Colonic mucosa (tissue), 4 donors: ENCODE measurements at regions not wholly inside any gene's neighbourhood (a gene's known extent, or its start where the extent isn't known, plus 50 kb on each side); places are given as distances from the start of the nearest gene placed in this dataset.

ENCODE experiments used
- DNase-seq: peaks from one replicate; pipeline ENCODE4 v3.0.0-alpha.2; 2020
- H3K27ac ChIP-seq: fragments of 200-600 bp; one replicate; pipeline ENCODE4 v1.8.0; 2021
- H3K27me3 ChIP-seq: fragments of 200-600 bp; one replicate; pipeline ENCODE4 v1.8.0; 2021
- H3K36me3 ChIP-seq: fragments of 200-600 bp; one replicate; pipeline ENCODE4 v1.8.0; 2021
- H3K4me1 ChIP-seq: fragments of 200-600 bp; one replicate; pipeline ENCODE4 v1.8.0; 2021; ENCODE audit warnings: mild to moderate bottlenecking
- H3K4me3 ChIP-seq: fragments of 200-600 bp; one replicate; pipeline ENCODE4 v1.8.0; 2021
- H3K9ac ChIP-seq, 2 donors: one replicate each; pipeline ENCODE4 v1.7.0; 2013; ENCODE audit warnings: control low read depth in 2 of 2, low read depth in 2 of 2, low read length in 2 of 2
- H3K9me3 ChIP-seq: fragments of 200-600 bp; one replicate; pipeline ENCODE4 v1.8.0; 2021
- CTCF ChIP-seq: fragments of 200-600 bp; IDR thresholded peaks from one replicate; pipeline ENCODE4 v1.8.0; 2022; ENCODE audit warnings: antibody characterized with exemption, mild to moderate bottlenecking
- intact Hi-C: fragments of 100-400 bp; cut with DNase I; formaldehyde crosslinking; loops from one replicate; pipeline ENCODE4 v1.14.1; 2022
- donor health status: healthy.
- donor health status: DM: no; HTN: no; CAD: no.
- donor health status: DM: no; HTN: no; CAD: no.

GRCh38 chr18:74023220-74023619 lies 124.4 kb downstream of the FBXO15 start:
- no peak for DNase-seq
- Histone ChIP-seq H3K36me3 (no peaks in the 10 kb centered on the region), H3K4me3 (no peak overlapping the region), H3K9ac (no peak overlapping the region), H3K27me3 (no peaks in the 10 kb centered on the region), H3K4me1 (no peaks in the 10 kb centered on the region), H3K9me3 (no peaks in the 10 kb centered on the region), H3K27ac (no peak overlapping the region)
- intact Hi-C loops: no loop called here
- TF ChIP-seq CTCF: no peak

GRCh38 chr18:74019864-74020263 lies 127.8 kb downstream of the FBXO15 start:
- Histone ChIP-seq H3K27ac (no peak overlapping the region), H3K36me3 (no peaks in the 10 kb centered on the region), H3K27me3 (no peaks in the 10 kb centered on the region), H3K9me3 (no peaks in the 10 kb centered on the region), H3K9ac (no peak overlapping the region), H3K4me3 (no peak overlapping the region), H3K4me1 (no peaks in the 10 kb centered on the region)
- intact Hi-C loops: no loop called here
- DNase-seq: no peak
- TF ChIP-seq CTCF: no peak

DNA sequence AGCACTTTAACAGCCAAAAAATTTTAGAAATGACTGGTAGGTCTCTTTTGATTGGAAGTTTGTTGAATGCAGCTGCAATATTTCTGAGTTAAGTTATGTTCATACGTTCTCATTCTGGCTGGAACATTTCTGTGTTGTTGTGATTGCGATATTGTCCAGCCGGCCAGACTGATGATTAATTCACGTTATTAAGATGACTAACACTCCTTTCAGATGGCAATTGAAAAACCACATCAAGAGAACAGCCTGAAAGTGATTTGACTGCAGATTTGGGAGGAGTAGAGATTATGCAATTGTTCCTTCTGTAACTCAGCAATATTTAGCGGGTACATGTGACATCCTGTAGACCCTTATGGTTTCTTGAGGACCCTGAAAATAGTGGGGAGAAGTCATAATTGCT lies 133.7 kb downstream of the FBXO15 start:
- TF ChIP-seq CTCF: no peak
- H3K9me3 ChIP-seq: no peaks in the 10 kb centered on the region
- H3K27me3 ChIP-seq: no peaks in the 10 kb centered on the region
- no peaks in the 10 kb centered on the region for H3K4me1 ChIP-seq
- intact Hi-C loops: no loop called here
- no peak overlapping the region for H3K4me3 ChIP-seq
- no peak overlapping the region for H3K9ac ChIP-seq
- DNase-seq: no peak
- no peaks in the 10 kb centered on the region for H3K36me3 ChIP-seq
- H3K27ac ChIP-seq: no peak overlapping the region

- Histone ChIP-seq H3K9me3 (no peaks in the 10 kb centered on the region), H3K27ac (no peak overlapping the region), H3K9ac (no peak overlapping the region), H3K4me3 (no peak overlapping the region), H3K4me1 (no peaks in the 10 kb centered on the region), H3K27me3 (no peaks in the 10 kb centered on the region), H3K36me3 (no peaks in the 10 kb centered on the region)
- DNase-seq: no peak
- intact Hi-C loops: no loop called here
- TF ChIP-seq CTCF: no peak
These were observed 134.5 kb downstream of the FBXO15 start for GRCh38 chr18:74012954-74013630.

- no peaks in the 10 kb centered on the region for H3K9me3 ChIP-seq
- H3K9ac ChIP-seq: no peak overlapping the region
- H3K4me3 ChIP-seq: no peak overlapping the region
- no peaks in the 10 kb centered on the region for H3K4me1 ChIP-seq
- no peak for TF ChIP-seq CTCF
- no peaks in the 10 kb centered on the region for H3K36me3 ChIP-seq
- intact Hi-C loops: no loop called here
- no peaks in the 10 kb centered on the region for H3K27me3 ChIP-seq
- no peak overlapping the region for H3K27ac ChIP-seq
- no peak for DNase-seq
These were observed 141.5 kb downstream of the FBXO15 start for GRCh38 chr18:74006143-74006542.
